ENCODE measurements at regions not wholly inside any gene's neighbourhood (a gene's known extent, or its start where the extent isn't known, plus 50 kb on each side); places are given as distances from the start of the nearest gene placed in this dataset.

DNA sequence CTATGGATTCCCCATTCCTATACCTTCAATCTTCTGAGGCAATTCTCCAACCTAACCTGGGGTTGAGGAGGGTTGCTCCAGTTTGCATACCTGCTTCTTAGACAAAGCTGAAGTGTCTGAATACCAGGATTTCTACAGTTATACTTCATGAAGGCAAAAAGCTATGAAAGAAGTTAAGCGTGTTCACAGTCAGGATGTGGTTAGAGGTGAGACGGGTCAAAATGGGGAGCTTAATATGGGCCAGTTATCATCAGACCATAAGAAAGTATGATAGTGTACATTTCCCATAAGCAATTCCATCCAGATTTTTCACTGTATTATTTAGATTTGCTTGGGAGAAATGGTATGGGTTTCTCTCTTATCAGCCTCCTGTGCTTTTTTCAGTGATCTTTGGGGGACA lies 156.9 kb upstream of the FER start:
- TF ChIP-seq, protein P1, sequence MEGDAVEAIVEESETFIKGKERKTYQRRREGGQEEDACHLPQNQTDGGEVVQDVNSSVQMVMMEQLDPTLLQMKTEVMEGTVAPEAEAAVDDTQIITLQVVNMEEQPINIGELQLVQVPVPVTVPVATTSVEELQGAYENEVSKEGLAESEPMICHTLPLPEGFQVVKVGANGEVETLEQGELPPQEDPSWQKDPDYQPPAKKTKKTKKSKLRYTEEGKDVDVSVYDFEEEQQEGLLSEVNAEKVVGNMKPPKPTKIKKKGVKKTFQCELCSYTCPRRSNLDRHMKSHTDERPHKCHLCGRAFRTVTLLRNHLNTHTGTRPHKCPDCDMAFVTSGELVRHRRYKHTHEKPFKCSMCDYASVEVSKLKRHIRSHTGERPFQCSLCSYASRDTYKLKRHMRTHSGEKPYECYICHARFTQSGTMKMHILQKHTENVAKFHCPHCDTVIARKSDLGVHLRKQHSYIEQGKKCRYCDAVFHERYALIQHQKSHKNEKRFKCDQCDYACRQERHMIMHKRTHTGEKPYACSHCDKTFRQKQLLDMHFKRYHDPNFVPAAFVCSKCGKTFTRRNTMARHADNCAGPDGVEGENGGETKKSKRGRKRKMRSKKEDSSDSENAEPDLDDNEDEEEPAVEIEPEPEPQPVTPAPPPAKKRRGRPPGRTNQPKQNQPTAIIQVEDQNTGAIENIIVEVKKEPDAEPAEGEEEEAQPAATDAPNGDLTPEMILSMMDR (IDR thresholded peaks at IDR 0.05), result no peak
- TF ChIP-seq POLR2A (IDR thresholded peaks at IDR 0.05) (no peak), POLR2AphosphoS5 (IDR thresholded peaks at IDR 0.05) (no peak)

Measured in prostate gland (tissue), 2 donors.